ENCODE measurements at regions not wholly inside any gene's neighbourhood (a gene's known extent, or its start where the extent isn't known, plus 50 kb on each side); places are given as distances from the start of the nearest gene placed in this dataset.

DNA sequence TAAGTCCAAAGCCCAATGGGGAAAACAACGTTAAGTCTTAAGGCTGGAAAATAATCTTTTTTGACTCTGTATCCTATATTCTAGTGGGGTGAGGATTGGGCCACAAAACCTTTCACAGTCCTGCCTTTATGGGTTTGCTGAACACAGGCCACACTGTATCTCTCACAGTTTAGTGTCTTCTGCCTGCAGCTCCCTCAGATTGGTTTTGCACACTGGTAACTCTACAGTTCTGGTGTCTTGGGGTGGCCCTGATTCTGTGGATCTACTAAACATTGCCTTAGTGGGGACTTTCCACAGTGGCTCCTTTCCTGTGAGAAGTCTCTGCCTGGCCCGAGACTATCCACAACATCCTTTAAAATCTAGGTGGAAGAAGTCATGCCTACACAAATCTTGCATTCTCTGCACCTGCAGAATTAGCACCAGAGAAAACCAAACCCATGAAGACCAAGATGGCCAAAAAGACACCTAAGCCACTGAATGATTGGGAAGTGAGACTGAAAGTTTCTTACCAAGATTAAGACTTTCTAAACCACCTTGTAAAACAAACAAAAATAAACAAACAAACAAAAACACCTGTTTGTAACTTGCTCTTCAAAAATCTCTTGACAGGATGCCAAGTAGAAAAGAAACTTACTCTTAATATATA is 150.4 kb upstream of the PCDH10 start:
- Mint-ChIP-seq H3K9me3 (peaks cover 0 to 3% (median 0%) of the 10 kb centered on the region in 3 donors), H3K27ac (no peak overlapping the region), H3K4me1 (no peaks in the 10 kb centered on the region), H3K4me3 (no peak overlapping the region), H3K27me3 (no peaks in the 10 kb centered on the region), H3K36me3 (no peaks in the 10 kb centered on the region)

- Mint-ChIP-seq H3K9me3 (peaks cover 0 to 3% (median 0%) of the 10 kb centered on the region in 3 donors), H3K4me1 (no peaks in the 10 kb centered on the region), H3K4me3 (no peak overlapping the region), H3K27me3 (no peaks in the 10 kb centered on the region), H3K36me3 (no peaks in the 10 kb centered on the region), H3K27ac (no peak overlapping the region)
Observed at GRCh38 chr4:133000012-133000411, 149.1 kb upstream of the PCDH10 start.

- H3K9me3 Mint-ChIP-seq: peaks cover 0 to 3% (median 2%) of the 10 kb centered on the region in 3 donors
- H3K27me3 Mint-ChIP-seq: no peaks in the 10 kb centered on the region
- no peak overlapping the region for H3K27ac Mint-ChIP-seq
- no peaks in the 10 kb centered on the region for H3K36me3 Mint-ChIP-seq
- no peaks in the 10 kb centered on the region for H3K4me1 Mint-ChIP-seq
- H3K4me3 Mint-ChIP-seq: no peak overlapping the region
Observed at GRCh38 chr4:133003169-133003568, 145.9 kb upstream of the PCDH10 start.

- Mint-ChIP-seq H3K27ac (no peak overlapping the region), H3K9me3 (peaks cover 0 to 15% (median 4%) of the 10 kb centered on the region in 3 donors), H3K36me3 (no peaks in the 10 kb centered on the region), H3K4me3 (no peak overlapping the region), H3K4me1 (no peaks in the 10 kb centered on the region), H3K27me3 (no peaks in the 10 kb centered on the region)
Observed at GRCh38 chr4:133014473-133015135, 134.5 kb upstream of the PCDH10 start.

DNA sequence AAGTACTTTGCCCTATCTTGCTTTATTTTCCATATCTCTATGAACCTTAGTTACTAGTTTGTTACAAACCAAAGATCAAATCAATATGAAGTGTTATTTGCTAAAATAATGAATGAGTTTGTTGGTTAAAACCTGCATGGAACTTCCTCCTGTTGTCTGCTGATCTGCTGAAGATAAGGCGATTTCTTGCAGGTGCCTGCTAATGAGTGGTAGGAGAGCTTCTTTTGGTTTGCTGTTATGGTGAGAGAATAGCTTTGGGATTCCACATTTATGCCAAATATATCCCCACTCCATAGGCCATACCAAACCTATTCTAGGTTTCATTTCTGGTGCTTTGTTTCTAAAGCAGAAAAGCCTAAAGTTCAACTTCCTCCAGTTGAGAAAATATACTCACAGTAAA is 103.8 kb upstream of the PCDH10 start:
- H3K4me1 Mint-ChIP-seq: no peaks in the 10 kb centered on the region
- H3K36me3 Mint-ChIP-seq: no peaks in the 10 kb centered on the region
- H3K4me3 Mint-ChIP-seq: no peak overlapping the region
- no peaks in the 10 kb centered on the region for H3K27me3 Mint-ChIP-seq
- H3K9me3 Mint-ChIP-seq: peaks cover 0 to 7% (median 2%) of the 10 kb centered on the region in 3 donors
- H3K27ac Mint-ChIP-seq: no peak overlapping the region

- Mint-ChIP-seq H3K27me3 (no peaks in the 10 kb centered on the region), H3K9me3 (peaks cover 0 to 7% (median 2%) of the 10 kb centered on the region in 3 donors), H3K27ac (no peak overlapping the region), H3K4me3 (no peak overlapping the region), H3K36me3 (no peaks in the 10 kb centered on the region), H3K4me1 (no peaks in the 10 kb centered on the region)
Observed at GRCh38 chr4:133046156-133046555, 102.9 kb upstream of the PCDH10 start.

GRCh38 chr4:133058701-133059100 is 90.4 kb upstream of the PCDH10 start:
- H3K36me3 Mint-ChIP-seq: no peaks in the 10 kb centered on the region
- H3K27me3 Mint-ChIP-seq: no peaks in the 10 kb centered on the region
- H3K4me1 Mint-ChIP-seq: no peaks in the 10 kb centered on the region
- H3K4me3 Mint-ChIP-seq: no peak overlapping the region
- peaks cover 0 to 1% (median 0%) of the 10 kb centered on the region in 3 donors for H3K9me3 Mint-ChIP-seq
- no peak overlapping the region for H3K27ac Mint-ChIP-seq

- Mint-ChIP-seq H3K27ac (no peak overlapping the region), H3K27me3 (no peaks in the 10 kb centered on the region), H3K4me1 (no peaks in the 10 kb centered on the region), H3K36me3 (no peaks in the 10 kb centered on the region), H3K9me3 (peaks cover 0 to 1% (median 0%) of the 10 kb centered on the region in 3 donors), H3K4me3 (no peak overlapping the region)
Observed at GRCh38 chr4:133059117-133059516, 90.0 kb upstream of the PCDH10 start.

- H3K4me1 Mint-ChIP-seq: no peaks in the 10 kb centered on the region
- H3K27me3 Mint-ChIP-seq: no peaks in the 10 kb centered on the region
- H3K27ac Mint-ChIP-seq: no peak overlapping the region
- H3K9me3 Mint-ChIP-seq: peaks cover 2 to 9% (median 3%) of the 10 kb centered on the region in 3 donors
- no peak overlapping the region for H3K4me3 Mint-ChIP-seq
- no peaks in the 10 kb centered on the region for H3K36me3 Mint-ChIP-seq
Observed at GRCh38 chr4:133062851-133063250, 86.2 kb upstream of the PCDH10 start.

DNA sequence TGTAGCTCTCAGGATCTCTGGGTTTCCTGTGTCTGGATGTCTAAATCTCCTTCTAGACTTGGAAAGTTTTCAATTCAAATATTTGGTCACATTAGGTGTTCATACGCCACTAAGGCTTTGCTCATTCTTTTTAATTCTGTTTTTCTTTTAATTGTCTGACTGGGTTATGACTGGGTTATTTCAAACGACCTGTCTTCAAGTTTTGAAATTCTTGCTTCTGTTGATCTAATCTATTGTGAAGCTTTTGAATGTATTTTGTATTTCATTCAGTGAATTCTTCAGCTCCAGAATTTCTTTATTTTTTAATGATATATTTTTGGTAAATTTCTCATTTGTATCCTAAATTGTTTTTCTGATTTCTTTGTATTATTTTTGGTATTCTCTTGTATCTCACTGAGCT is 81.0 kb upstream of the PCDH10 start:
- H3K27ac Mint-ChIP-seq: no peak overlapping the region
- H3K27me3 Mint-ChIP-seq: no peaks in the 10 kb centered on the region
- no peaks in the 10 kb centered on the region for H3K4me1 Mint-ChIP-seq
- peaks cover 4 to 16% (median 9%) of the 10 kb centered on the region in 3 donors for H3K9me3 Mint-ChIP-seq
- H3K36me3 Mint-ChIP-seq: no peaks in the 10 kb centered on the region
- H3K4me3 Mint-ChIP-seq: no peak overlapping the region

- H3K9me3 Mint-ChIP-seq: peaks cover 3 to 14% (median 5%) of the 10 kb centered on the region in 3 donors
- H3K4me3 Mint-ChIP-seq: no peak overlapping the region
- no peak overlapping the region for H3K27ac Mint-ChIP-seq
Observed at GRCh38 chr4:133081246-133081645, 67.8 kb upstream of the PCDH10 start.

GRCh38 chr4:133084421-133084820 is 64.7 kb upstream of the PCDH10 start:
- no peak overlapping the region for H3K27ac Mint-ChIP-seq

More at GRCh38 chr4:133081246-133081645, 67.8 kb upstream of the PCDH10 start:
- Mint-ChIP-seq H3K36me3 (no peaks in the 10 kb centered on the region), H3K27me3 (no peaks in the 10 kb centered on the region), H3K4me1 (no peaks in the 10 kb centered on the region)

GRCh38 chr4:133095591-133095990 is 53.5 kb upstream of the PCDH10 start:
- no peaks in the 10 kb centered on the region for H3K4me1 Mint-ChIP-seq
- no peaks in the 10 kb centered on the region for H3K27me3 Mint-ChIP-seq
- H3K4me3 Mint-ChIP-seq: no peak overlapping the region
- H3K36me3 Mint-ChIP-seq: no peaks in the 10 kb centered on the region
- H3K9me3 Mint-ChIP-seq: peaks cover 0 to 2% (median 0%) of the 10 kb centered on the region in 3 donors
- H3K27ac Mint-ChIP-seq: no peak overlapping the region

More at GRCh38 chr4:133084421-133084820, 64.7 kb upstream of the PCDH10 start:
- H3K4me3 Mint-ChIP-seq: no peak overlapping the region
- peaks cover 0 to 2% (median 0%) of the 10 kb centered on the region in 3 donors for H3K9me3 Mint-ChIP-seq
- H3K36me3 Mint-ChIP-seq: no peaks in the 10 kb centered on the region
- no peaks in the 10 kb centered on the region for H3K4me1 Mint-ChIP-seq
- no peaks in the 10 kb centered on the region for H3K27me3 Mint-ChIP-seq

DNA sequence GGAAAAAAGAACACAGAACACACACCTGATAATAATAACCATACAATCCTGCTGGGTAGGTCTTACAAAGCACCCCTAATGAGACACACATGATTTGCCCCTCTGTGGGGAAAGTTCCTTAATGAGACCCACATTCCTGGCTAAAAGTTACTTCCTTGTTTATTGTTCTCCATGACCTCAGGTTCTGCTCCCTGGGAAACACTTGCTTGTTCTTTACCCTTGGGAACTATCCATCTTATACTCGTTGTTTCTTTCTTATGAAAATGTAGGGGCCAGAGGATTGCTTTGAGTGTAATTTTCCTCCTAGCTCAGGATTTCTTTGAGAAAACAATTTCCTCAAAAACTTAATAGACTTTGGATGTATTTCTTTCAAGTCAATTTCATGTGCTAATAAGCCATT is 52.1 kb upstream of the PCDH10 start:
- Mint-ChIP-seq H3K9me3 (peaks cover 0 to 2% (median 0%) of the 10 kb centered on the region in 3 donors), H3K36me3 (no peaks in the 10 kb centered on the region), H3K27me3 (no peaks in the 10 kb centered on the region), H3K27ac (no peak overlapping the region), H3K4me3 (no peak overlapping the region), H3K4me1 (no peaks in the 10 kb centered on the region)
